ENCODE measurements at regions not wholly inside any gene's neighbourhood (a gene's known extent, or its start where the extent isn't known, plus 50 kb on each side); places are given as distances from the start of the nearest gene placed in this dataset.

- TF ChIP-seq CTCF (IDR thresholded peaks at IDR 0.05; ENCODE audit: low read length) = no peak
- no peak for TF ChIP-seq EZH2 (IDR thresholded peaks at IDR 0.05; ENCODE audit: borderline replicate concordance, low read length)
Observed at GRCh38 chr22:22075382-22076163, 93.0 kb upstream of the TOP3B start.

All from OCI-LY1 (cell line).